ENCODE measurements at regions not wholly inside any gene's neighbourhood (a gene's known extent, or its start where the extent isn't known, plus 50 kb on each side); places are given as distances from the start of the nearest gene placed in this dataset.

DNA sequence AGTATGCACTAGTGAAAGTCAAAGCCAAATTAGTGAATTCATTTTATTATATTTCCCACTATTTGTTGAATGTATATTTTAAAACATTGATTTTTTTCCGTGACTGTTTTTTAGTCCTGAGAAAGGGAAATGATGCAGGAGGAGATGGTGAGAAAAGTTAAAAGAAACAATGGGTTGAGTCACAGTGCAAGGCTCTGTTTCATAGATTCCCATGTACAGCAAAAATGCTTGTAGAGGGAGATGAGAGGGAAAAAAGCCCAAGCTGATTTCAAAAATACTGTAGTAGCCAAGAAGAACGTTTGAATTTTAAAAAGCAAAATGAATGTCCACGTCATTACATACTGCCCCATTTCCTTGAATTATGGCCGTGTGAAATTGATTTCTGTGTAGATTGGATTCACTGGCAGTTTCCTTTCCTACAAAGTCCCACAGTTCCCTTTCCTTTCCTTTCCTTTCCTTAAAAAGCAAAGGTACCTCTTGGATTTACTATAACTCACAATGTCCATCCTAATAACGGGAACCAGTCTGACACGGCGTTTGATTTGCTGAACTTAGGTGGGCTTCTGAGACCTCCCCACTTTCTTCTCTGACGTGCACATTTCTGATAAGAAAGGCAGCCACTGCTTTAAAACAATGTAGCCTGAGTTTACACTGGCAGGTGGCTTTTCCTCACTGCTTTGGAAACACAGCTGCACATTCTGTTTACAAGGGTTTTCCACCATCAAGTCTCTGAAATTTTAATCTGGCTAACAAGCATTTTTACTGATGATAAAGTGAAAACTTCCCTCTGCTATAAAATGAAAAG, 63.7 kb downstream of the SPCS3 start:
- DNase-seq (ENCODE audit: low read depth), result no peak
- Histone ChIP-seq H3K4me3 (ENCODE audit: low read depth, low read length) (no peak overlapping the region), H3K36me3 (ENCODE audit: control insufficient read depth, insufficient read depth, low read length) (no peaks in the 10 kb centered on the region), H3K27me3 (ENCODE audit: control insufficient read depth, insufficient read depth, low read length) (no peaks in the 10 kb centered on the region)
- TF ChIP-seq, protein P1, sequence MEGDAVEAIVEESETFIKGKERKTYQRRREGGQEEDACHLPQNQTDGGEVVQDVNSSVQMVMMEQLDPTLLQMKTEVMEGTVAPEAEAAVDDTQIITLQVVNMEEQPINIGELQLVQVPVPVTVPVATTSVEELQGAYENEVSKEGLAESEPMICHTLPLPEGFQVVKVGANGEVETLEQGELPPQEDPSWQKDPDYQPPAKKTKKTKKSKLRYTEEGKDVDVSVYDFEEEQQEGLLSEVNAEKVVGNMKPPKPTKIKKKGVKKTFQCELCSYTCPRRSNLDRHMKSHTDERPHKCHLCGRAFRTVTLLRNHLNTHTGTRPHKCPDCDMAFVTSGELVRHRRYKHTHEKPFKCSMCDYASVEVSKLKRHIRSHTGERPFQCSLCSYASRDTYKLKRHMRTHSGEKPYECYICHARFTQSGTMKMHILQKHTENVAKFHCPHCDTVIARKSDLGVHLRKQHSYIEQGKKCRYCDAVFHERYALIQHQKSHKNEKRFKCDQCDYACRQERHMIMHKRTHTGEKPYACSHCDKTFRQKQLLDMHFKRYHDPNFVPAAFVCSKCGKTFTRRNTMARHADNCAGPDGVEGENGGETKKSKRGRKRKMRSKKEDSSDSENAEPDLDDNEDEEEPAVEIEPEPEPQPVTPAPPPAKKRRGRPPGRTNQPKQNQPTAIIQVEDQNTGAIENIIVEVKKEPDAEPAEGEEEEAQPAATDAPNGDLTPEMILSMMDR (IDR thresholded peaks at IDR 0.05; ENCODE audit: insufficient read depth, low read length, poor library complexity, severe bottlenecking), result no peak

DNA sequence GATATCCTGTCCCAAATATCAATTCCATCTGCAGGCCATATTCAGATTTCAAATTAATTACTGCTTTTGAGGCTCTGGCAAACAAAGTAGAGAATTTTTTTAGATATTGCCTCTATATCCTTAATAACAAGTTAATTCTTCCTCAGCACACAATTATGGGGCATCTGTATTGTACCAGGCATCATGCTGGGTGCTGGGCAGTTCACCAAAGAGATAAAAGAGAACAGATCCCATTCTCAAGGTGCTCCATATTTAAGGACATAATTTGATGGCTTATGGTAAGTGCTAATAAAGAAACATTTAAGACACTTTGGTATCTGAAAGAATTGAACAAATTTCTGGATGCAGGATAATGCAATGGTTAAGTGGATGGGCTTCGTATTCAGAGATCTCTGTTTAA, 65.8 kb downstream of the SPCS3 start:
- DNase-seq (ENCODE audit: low read depth), result no peak
- H3K36me3 ChIP-seq (ENCODE audit: control insufficient read depth, insufficient read depth, low read length), result no peaks in the 10 kb centered on the region
- H3K27me3 ChIP-seq (ENCODE audit: control insufficient read depth, insufficient read depth, low read length), result no peaks in the 10 kb centered on the region
- TF ChIP-seq, protein P1 (IDR thresholded peaks at IDR 0.05; ENCODE audit: insufficient read depth, low read length, poor library complexity, severe bottlenecking), result no peak
- H3K4me3 ChIP-seq (ENCODE audit: low read depth, low read length), result no peak overlapping the region

DNA sequence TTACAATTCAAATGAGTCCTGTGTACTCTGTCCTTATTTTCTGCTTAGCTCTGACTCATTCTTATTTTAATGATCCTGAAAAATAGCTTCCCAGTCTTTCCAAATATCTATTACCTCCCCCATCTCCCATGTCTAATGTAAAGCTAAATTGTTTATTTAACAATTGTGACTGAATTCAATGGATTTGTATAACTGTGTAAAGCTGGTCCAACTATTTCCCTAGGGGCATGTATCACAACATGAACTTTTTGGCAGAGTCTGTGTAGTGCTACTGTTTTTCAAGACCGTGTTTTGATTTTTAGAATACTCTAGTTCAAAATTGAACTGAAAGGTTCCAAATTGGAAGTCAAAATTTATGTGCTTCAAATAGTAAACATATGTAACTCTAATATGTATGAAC, 67.8 kb downstream of the SPCS3 start:
- DNase-seq (ENCODE audit: low read depth), result no peak
- H3K36me3 ChIP-seq (ENCODE audit: control insufficient read depth, insufficient read depth, low read length), result no peaks in the 10 kb centered on the region
- TF ChIP-seq, protein P1 (IDR thresholded peaks at IDR 0.05; ENCODE audit: insufficient read depth, low read length, poor library complexity, severe bottlenecking), result no peak
- H3K27me3 ChIP-seq (ENCODE audit: control insufficient read depth, insufficient read depth, low read length), result no peaks in the 10 kb centered on the region
- no peak overlapping the region for H3K4me3 ChIP-seq (ENCODE audit: low read depth, low read length)

DNA sequence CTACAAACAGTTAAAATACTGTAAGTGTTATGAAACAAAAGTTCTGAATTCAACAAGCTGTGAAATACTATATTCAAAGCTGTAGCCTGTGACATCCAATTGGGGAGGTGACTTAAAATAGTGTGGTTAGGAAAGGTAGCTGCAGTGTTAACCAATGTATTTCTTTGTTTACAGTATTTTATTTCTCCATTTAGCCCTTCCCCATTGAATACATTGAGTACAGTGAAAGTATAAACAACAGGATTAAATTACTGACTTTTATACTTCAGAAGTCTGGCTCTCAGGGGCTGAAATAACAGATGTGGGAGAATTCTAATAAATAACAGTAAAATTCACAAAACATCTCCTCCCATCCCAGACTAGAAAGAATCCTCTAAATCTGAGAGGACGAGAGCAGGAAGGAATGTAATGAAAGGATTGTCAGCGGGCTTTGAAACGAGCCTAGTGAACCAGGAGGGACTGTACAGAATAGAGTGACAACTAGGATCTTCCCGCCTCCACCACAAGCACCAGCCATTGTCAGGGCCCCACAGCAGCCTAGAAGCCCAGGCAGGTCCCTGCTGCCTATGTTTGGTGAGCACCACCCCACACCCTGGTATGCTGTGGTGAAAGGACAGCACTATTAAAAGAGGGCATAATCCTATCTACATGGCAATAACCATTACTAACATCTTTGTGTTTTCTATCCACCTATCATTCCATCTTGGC, 73.7 kb downstream of the SPCS3 start:
- Histone ChIP-seq H3K4me3 (ENCODE audit: low read depth, low read length) (no peak overlapping the region), H3K27me3 (ENCODE audit: control insufficient read depth, insufficient read depth, low read length) (no peaks in the 10 kb centered on the region), H3K36me3 (ENCODE audit: control insufficient read depth, insufficient read depth, low read length) (no peaks in the 10 kb centered on the region)
- DNase-seq (ENCODE audit: low read depth), result no peak
- TF ChIP-seq, protein P1 (IDR thresholded peaks at IDR 0.05; ENCODE audit: insufficient read depth, low read length, poor library complexity, severe bottlenecking), result no peak

DNA sequence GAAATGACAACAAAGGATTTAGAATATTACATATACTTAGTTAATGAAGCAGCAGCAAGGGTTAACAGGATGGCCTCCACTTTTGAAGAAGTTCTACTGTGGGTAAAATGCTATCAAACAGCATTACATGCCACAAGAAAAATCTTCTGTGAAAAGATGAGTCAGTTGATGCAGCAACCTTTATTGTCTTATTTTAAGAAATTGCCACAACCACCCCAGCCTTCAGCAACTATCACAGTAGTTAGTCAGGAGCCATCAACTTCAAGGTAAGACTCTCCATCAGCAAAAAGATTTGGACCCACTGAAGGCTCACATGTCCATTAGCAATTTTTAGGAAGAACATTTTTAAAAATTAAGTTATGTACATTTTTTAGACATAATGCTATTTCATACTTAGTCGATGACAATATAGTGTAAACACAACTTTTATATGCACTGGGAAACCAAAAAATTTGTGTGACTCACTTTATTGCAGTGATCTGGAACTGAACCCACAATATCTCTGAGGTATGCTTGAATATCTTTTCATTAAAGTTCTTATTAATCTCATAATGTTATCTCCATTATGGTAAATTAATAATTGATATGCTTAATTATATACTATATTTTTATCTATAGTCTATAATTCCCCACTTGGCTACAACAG, 81.2 kb downstream of the SPCS3 start:
- Histone ChIP-seq H3K27me3 (ENCODE audit: control insufficient read depth, insufficient read depth, low read length) (no peaks in the 10 kb centered on the region), H3K4me3 (ENCODE audit: low read depth, low read length) (no peak overlapping the region), H3K36me3 (ENCODE audit: control insufficient read depth, insufficient read depth, low read length) (no peaks in the 10 kb centered on the region)
- TF ChIP-seq, protein P1 (IDR thresholded peaks at IDR 0.05; ENCODE audit: insufficient read depth, low read length, poor library complexity, severe bottlenecking), result no peak
- no peak for DNase-seq (ENCODE audit: low read depth)

Data from kidney epithelial cell (primary cell).